Activated CD4-positive, alpha-beta memory T cell treated with anti-CD3 and anti-CD28 coated beads, Interleukin-2, amount 10 ng/mL, durations not matched to agents 7 days and 5 days (primary cell): ENCODE measurements at regions not wholly inside any gene's neighbourhood (a gene's known extent, or its start where the extent isn't known, plus 50 kb on each side); places are given as distances from the start of the nearest gene placed in this dataset.

Experiments
- CTCF ChIA-PET: fragments of 350-600 bp; sonication (Branson Sonifier 250); formaldehyde crosslinking; loops from one replicate; lab custom pipeline; 2021; ENCODE audit warnings: antibody characterized with exemption, inconsistent platforms; lab: Charles Lee
- POLR2A ChIA-PET: fragments of 350-600 bp; sonication (Branson Sonifier 250); formaldehyde crosslinking; loops from one replicate; lab custom pipeline; 2021; ENCODE audit warnings: antibody characterized with exemption; lab: Charles Lee
- DNase-seq: peaks from one replicate; pipeline ENCODE4 v3.0.0-alpha.2; 2020
- H3K27ac Mint-ChIP-seq: one replicate; pipeline ENCODE4 v1.8.0; 2021; ENCODE audit warnings: mild to moderate bottlenecking, mixed read lengths
- H3K27me3 Mint-ChIP-seq: one replicate; pipeline ENCODE4 v1.8.0; 2021; ENCODE audit warnings: mixed read lengths
- H3K36me3 Mint-ChIP-seq: one replicate; pipeline ENCODE4 v1.8.0; 2021; ENCODE audit warnings: low read depth, mixed read lengths
- H3K4me1 Mint-ChIP-seq: one replicate; pipeline ENCODE4 v1.8.0; 2021; ENCODE audit warnings: mixed read lengths
- H3K4me3 Mint-ChIP-seq: one replicate; pipeline ENCODE4 v1.8.0; 2021; ENCODE audit warnings: mild to moderate bottlenecking, mixed read lengths
- H3K9me3 Mint-ChIP-seq: one replicate; pipeline ENCODE4 v1.8.0; 2021; ENCODE audit warnings: mixed read lengths

GRCh38 chr5:129358069-129358468 lies 102.0 kb upstream of the ADAMTS19 start:
- Mint-ChIP-seq H3K27ac (no peak overlapping the region), H3K27me3 (no peaks in the 10 kb centered on the region), H3K9me3 (no peaks in the 10 kb centered on the region), H3K4me1 (no peaks in the 10 kb centered on the region), H3K4me3 (no peak overlapping the region), H3K36me3 (no peaks in the 10 kb centered on the region)
- no peak for DNase-seq
- ChIA-PET CTCF (no interaction called here), POLR2A (no interaction called here)

- H3K27ac Mint-ChIP-seq, result no peak overlapping the region
- no peak overlapping the region for H3K4me3 Mint-ChIP-seq
- CTCF ChIA-PET, result interaction anchor here (0.6 kb wide), 1 partner anchor 552 kb away, joined by 4 read pairs; no protein-coding TSS in a partner anchor
- H3K27me3 Mint-ChIP-seq, result no peaks in the 10 kb centered on the region
- no peaks in the 10 kb centered on the region for H3K9me3 Mint-ChIP-seq
- POLR2A ChIA-PET, result no interaction called here
- no peak for DNase-seq
- no peaks in the 10 kb centered on the region for H3K4me1 Mint-ChIP-seq
- H3K36me3 Mint-ChIP-seq, result no peaks in the 10 kb centered on the region
Measured at GRCh38 chr5:129359450-129359849, 100.6 kb upstream of the ADAMTS19 start.

- DNase-seq, result no peak
- no peak overlapping the region for H3K27ac Mint-ChIP-seq
- peaks cover 7% of the 10 kb centered on the region for H3K9me3 Mint-ChIP-seq
- no peak overlapping the region for H3K4me3 Mint-ChIP-seq
- CTCF ChIA-PET, result no interaction called here
- no peaks in the 10 kb centered on the region for H3K36me3 Mint-ChIP-seq
- POLR2A ChIA-PET, result no interaction called here
- H3K4me1 Mint-ChIP-seq, result no peaks in the 10 kb centered on the region
- no peaks in the 10 kb centered on the region for H3K27me3 Mint-ChIP-seq
Measured at GRCh38 chr5:129361441-129362025, 98.6 kb upstream of the ADAMTS19 start.

GRCh38 chr5:129362456-129362855 lies 97.6 kb upstream of the ADAMTS19 start:
- no peaks in the 10 kb centered on the region for H3K4me1 Mint-ChIP-seq
- no peak overlapping the region for H3K4me3 Mint-ChIP-seq
- no peak for DNase-seq
- POLR2A ChIA-PET, result no interaction called here
- H3K27me3 Mint-ChIP-seq, result no peaks in the 10 kb centered on the region
- H3K9me3 Mint-ChIP-seq, result peaks cover 8% of the 10 kb centered on the region
- no peaks in the 10 kb centered on the region for H3K36me3 Mint-ChIP-seq
- H3K27ac Mint-ChIP-seq, result no peak overlapping the region
- CTCF ChIA-PET, result no interaction called here

- no peak overlapping the region for H3K4me3 Mint-ChIP-seq
- peaks cover 8% of the 10 kb centered on the region for H3K9me3 Mint-ChIP-seq
- no peak for DNase-seq
- no peaks in the 10 kb centered on the region for H3K36me3 Mint-ChIP-seq
- POLR2A ChIA-PET, result no interaction called here
- no peak overlapping the region for H3K27ac Mint-ChIP-seq
- no peaks in the 10 kb centered on the region for H3K4me1 Mint-ChIP-seq
- no peaks in the 10 kb centered on the region for H3K27me3 Mint-ChIP-seq
- CTCF ChIA-PET, result no interaction called here
Measured at GRCh38 chr5:129363991-129364390, 96.1 kb upstream of the ADAMTS19 start.

GRCh38 chr5:129367883-129368282 lies 92.2 kb upstream of the ADAMTS19 start:
- Mint-ChIP-seq H3K9me3 (peaks cover 8% of the 10 kb centered on the region), H3K4me3 (no peak overlapping the region), H3K27ac (no peak overlapping the region), H3K36me3 (no peaks in the 10 kb centered on the region), H3K4me1 (no peaks in the 10 kb centered on the region), H3K27me3 (no peaks in the 10 kb centered on the region)
- CTCF ChIA-PET, result no interaction called here
- no peak for DNase-seq
- POLR2A ChIA-PET, result no interaction called here

GRCh38 chr5:129372025-129372424 lies 88.1 kb upstream of the ADAMTS19 start:
- CTCF ChIA-PET, result no interaction called here
- no peak overlapping the region for H3K4me3 Mint-ChIP-seq
- no peak for DNase-seq
- H3K36me3 Mint-ChIP-seq, result no peaks in the 10 kb centered on the region
- no peaks in the 10 kb centered on the region for H3K27me3 Mint-ChIP-seq
- H3K9me3 Mint-ChIP-seq, result no peaks in the 10 kb centered on the region
- no peaks in the 10 kb centered on the region for H3K4me1 Mint-ChIP-seq
- POLR2A ChIA-PET, result no interaction called here
- no peak overlapping the region for H3K27ac Mint-ChIP-seq

GRCh38 chr5:129377504-129377903 lies 82.6 kb upstream of the ADAMTS19 start:
- ChIA-PET POLR2A (no interaction called here), CTCF (no interaction called here)
- Mint-ChIP-seq H3K27me3 (no peaks in the 10 kb centered on the region), H3K9me3 (no peaks in the 10 kb centered on the region), H3K4me3 (no peak overlapping the region), H3K36me3 (no peaks in the 10 kb centered on the region), H3K4me1 (no peaks in the 10 kb centered on the region), H3K27ac (no peak overlapping the region)
- no peak for DNase-seq

GRCh38 chr5:129378961-129379360 lies 81.1 kb upstream of the ADAMTS19 start:
- H3K9me3 Mint-ChIP-seq, result no peaks in the 10 kb centered on the region
- H3K36me3 Mint-ChIP-seq, result no peaks in the 10 kb centered on the region
- H3K27ac Mint-ChIP-seq, result no peak overlapping the region
- CTCF ChIA-PET, result no interaction called here
- no peaks in the 10 kb centered on the region for H3K4me1 Mint-ChIP-seq
- POLR2A ChIA-PET, result no interaction called here
- H3K27me3 Mint-ChIP-seq, result no peaks in the 10 kb centered on the region
- no peak overlapping the region for H3K4me3 Mint-ChIP-seq
- DNase-seq, result no peak

- POLR2A ChIA-PET, result no interaction called here
- no peaks in the 10 kb centered on the region for H3K9me3 Mint-ChIP-seq
- CTCF ChIA-PET, result no interaction called here
- H3K36me3 Mint-ChIP-seq, result no peaks in the 10 kb centered on the region
- no peak for DNase-seq
- H3K27ac Mint-ChIP-seq, result no peak overlapping the region
- no peaks in the 10 kb centered on the region for H3K4me1 Mint-ChIP-seq
- H3K4me3 Mint-ChIP-seq, result no peak overlapping the region
- no peaks in the 10 kb centered on the region for H3K27me3 Mint-ChIP-seq
Measured at GRCh38 chr5:129379406-129379805, 80.7 kb upstream of the ADAMTS19 start.

GRCh38 chr5:129382921-129383672 lies 77.0 kb upstream of the ADAMTS19 start:
- Mint-ChIP-seq H3K27me3 (no peaks in the 10 kb centered on the region), H3K4me1 (no peaks in the 10 kb centered on the region), H3K36me3 (no peaks in the 10 kb centered on the region), H3K9me3 (no peaks in the 10 kb centered on the region), H3K4me3 (no peak overlapping the region), H3K27ac (no peak overlapping the region)
- CTCF ChIA-PET, result no interaction called here
- POLR2A ChIA-PET, result no interaction called here
- no peak for DNase-seq

- Mint-ChIP-seq H3K36me3 (no peaks in the 10 kb centered on the region), H3K27ac (no peak overlapping the region), H3K27me3 (no peaks in the 10 kb centered on the region), H3K9me3 (no peaks in the 10 kb centered on the region), H3K4me3 (no peak overlapping the region), H3K4me1 (no peaks in the 10 kb centered on the region)
- ChIA-PET POLR2A (no interaction called here), CTCF (no interaction called here)
- no peak for DNase-seq
Measured at GRCh38 chr5:129384193-129384592, 75.9 kb upstream of the ADAMTS19 start.

- no peak overlapping the region for H3K27ac Mint-ChIP-seq
- DNase-seq, result no peak
- POLR2A ChIA-PET, result no interaction called here
- no peaks in the 10 kb centered on the region for H3K9me3 Mint-ChIP-seq
- CTCF ChIA-PET, result no interaction called here
- H3K36me3 Mint-ChIP-seq, result no peaks in the 10 kb centered on the region
- H3K4me1 Mint-ChIP-seq, result no peaks in the 10 kb centered on the region
- H3K27me3 Mint-ChIP-seq, result no peaks in the 10 kb centered on the region
- H3K4me3 Mint-ChIP-seq, result no peak overlapping the region
Measured at GRCh38 chr5:129384736-129385135, 75.4 kb upstream of the ADAMTS19 start.

GRCh38 chr5:129387944-129388343 lies 72.2 kb upstream of the ADAMTS19 start:
- H3K36me3 Mint-ChIP-seq, result no peaks in the 10 kb centered on the region
- no peaks in the 10 kb centered on the region for H3K4me1 Mint-ChIP-seq
- CTCF ChIA-PET, result no interaction called here
- DNase-seq, result no peak
- POLR2A ChIA-PET, result no interaction called here
- no peaks in the 10 kb centered on the region for H3K9me3 Mint-ChIP-seq
- H3K27ac Mint-ChIP-seq, result no peak overlapping the region
- H3K27me3 Mint-ChIP-seq, result no peaks in the 10 kb centered on the region
- H3K4me3 Mint-ChIP-seq, result no peak overlapping the region
